Stimulated activated CD8-positive, alpha-beta memory T cell treated with anti-CD3 and anti-CD28 coated beads, Interleukin-2, amount 100 ng/mL, for 1 hour (primary cell): ENCODE measurements at regions not wholly inside any gene's neighbourhood (a gene's known extent, or its start where the extent isn't known, plus 50 kb on each side); places are given as distances from the start of the nearest gene placed in this dataset.

Experiments used
- DNase-seq, 2 donors: peaks; one replicate each; pipeline ENCODE4 v3.0.0-alpha.2; 2020; ENCODE audit warnings: low read depth in 2 of 2

GRCh38 chr2:37425408-37425807 is 81.0 kb downstream of the QPCT start:
- DNase-seq, result no peak

GRCh38 chr2:37427241-37427640 is 82.8 kb downstream of the QPCT start:
- DNase-seq, result no peak

- no peak for DNase-seq
Measured at GRCh38 chr2:37436323-37436722, 91.9 kb downstream of the QPCT start.

GRCh38 chr2:37439131-37439642 is 94.8 kb downstream of the QPCT start:
- no peak for DNase-seq

GRCh38 chr2:37441055-37441454 is 96.6 kb downstream of the QPCT start:
- no peak for DNase-seq

- DNase-seq, result no peak
Measured at GRCh38 chr2:37443082-37443481, 98.7 kb downstream of the QPCT start.

GRCh38 chr2:37447446-37447845 is 103.0 kb downstream of the QPCT start:
- no peak for DNase-seq

- DNase-seq, result no peak
Measured at GRCh38 chr2:37448342-37449120, 104.1 kb downstream of the QPCT start.

GRCh38 chr2:37449761-37450296 is 105.4 kb downstream of the QPCT start:
- DNase-seq, result no peak

- DNase-seq, result no peak
Measured at GRCh38 chr2:37453027-37453426, 108.6 kb downstream of the QPCT start.

GRCh38 chr2:37454851-37455762 is 110.7 kb downstream of the QPCT start:
- no peak for DNase-seq

GRCh38 chr2:37456479-37456878 is 112.0 kb downstream of the QPCT start:
- DNase-seq, result no peak

GRCh38 chr2:37457401-37457901 is 113.0 kb downstream of the QPCT start:
- DNase-seq, result no peak

- DNase-seq, result no peak
Measured at GRCh38 chr2:37458133-37458532, 113.7 kb downstream of the QPCT start.

GRCh38 chr2:37459095-37459981 is 114.9 kb downstream of the QPCT start:
- no peak for DNase-seq

- DNase-seq, result no peak
Measured at GRCh38 chr2:37460896-37461229, 116.4 kb downstream of the QPCT start.

GRCh38 chr2:37464067-37464466 is 119.6 kb downstream of the QPCT start:
- no peak for DNase-seq

GRCh38 chr2:37466533-37467222 is 122.2 kb downstream of the QPCT start:
- no peak for DNase-seq

GRCh38 chr2:37468170-37468569 is 123.7 kb downstream of the QPCT start:
- no peak for DNase-seq

GRCh38 chr2:37469126-37469525 is 124.7 kb downstream of the QPCT start:
- no peak for DNase-seq

- DNase-seq, result no peak
Measured at GRCh38 chr2:37471104-37471503, 126.7 kb downstream of the QPCT start.
